GM23248 (cell line): ENCODE measurements at regions not wholly inside any gene's neighbourhood (a gene's known extent, or its start where the extent isn't known, plus 50 kb on each side); places are given as distances from the start of the nearest gene placed in this dataset.

Experiments
- DNase-seq: peaks from one replicate; pipeline ENCODE4 v3.0.0-alpha.2; 2015
- H2AFZ ChIP-seq: fragments of 200-600 bp; sonication (generic); 2 replicates; pipeline ENCODE4 v1.6.1; 2016; ENCODE audit warnings: antibody characterized with exemption
- H3F3A ChIP-seq: fragments of 200-600 bp; sonication (generic); 2 replicates; pipeline ENCODE4 v1.6.1; 2016; ENCODE audit warnings: mild to moderate bottlenecking, antibody characterized with exemption, mixed run types; ENCODE audit not compliant: insufficient read depth
- H3K27ac ChIP-seq: fragments of 200-600 bp; sonication (generic); 2 replicates; pipeline ENCODE4 v1.5.1; 2016; ENCODE audit warnings: mild to moderate bottlenecking
- H3K27me3 ChIP-seq: fragments of 200-600 bp; sonication (generic); replicated peaks from 2 replicates; pipeline ENCODE4 v1.6.1; 2016; ENCODE audit warnings: mild to moderate bottlenecking; ENCODE audit not compliant: insufficient read depth
- H3K36me3 ChIP-seq: fragments of 200-600 bp; sonication (generic); 2 replicates; pipeline ENCODE4 v1.6.1; 2016; ENCODE audit warnings: low read depth, mild to moderate bottlenecking
- H3K4me1 ChIP-seq: fragments of 200-600 bp; sonication (generic); 2 replicates; pipeline ENCODE4 v1.6.1; 2016; ENCODE audit warnings: mild to moderate bottlenecking; ENCODE audit not compliant: insufficient read depth
- H3K4me2 ChIP-seq: fragments of 200-600 bp; sonication (generic); one replicate; pipeline ENCODE4 v1.6.1; 2016; ENCODE audit warnings: mild to moderate bottlenecking; ENCODE audit not compliant: unreplicated experiment
- H3K4me3 ChIP-seq: fragments of 200-600 bp; sonication (generic); 2 replicates; pipeline ENCODE4 v1.5.1; 2016; ENCODE audit warnings: mild to moderate bottlenecking
- H3K79me2 ChIP-seq: fragments of 200-600 bp; sonication (generic); 2 replicates; pipeline ENCODE4 v1.6.1; 2016; ENCODE audit warnings: mild to moderate bottlenecking; ENCODE audit not compliant: insufficient read depth
- H3K9ac ChIP-seq: fragments of 200-600 bp; sonication (generic); 2 replicates; pipeline ENCODE4 v1.6.1; 2016; ENCODE audit warnings: mild to moderate bottlenecking
- H3K9me2 ChIP-seq: fragments of 200-600 bp; sonication (generic); 2 replicates; pipeline ENCODE4 v1.6.1; 2016; ENCODE audit warnings: mixed run types, mild to moderate bottlenecking, moderate library complexity; ENCODE audit not compliant: insufficient read depth
- H3K9me3 ChIP-seq: fragments of 200-600 bp; sonication (generic); one replicate; pipeline ENCODE4 v1.6.1; 2017; ENCODE audit warnings: low read depth
- H4K20me1 ChIP-seq: fragments of 200-600 bp; sonication (generic); 2 replicates; pipeline ENCODE4 v1.6.0; 2016; ENCODE audit not compliant: insufficient read depth
- EZH2 ChIP-seq: fragments of 200-600 bp; sonication (generic); IDR thresholded peaks from 2 replicates; pipeline ENCODE4 v1.6.1; 2018; ENCODE audit warnings: antibody characterized with exemption, mild to moderate bottlenecking; ENCODE audit not compliant: insufficient read depth, poor library complexity, severe bottlenecking
- EZH2phosphoT487 ChIP-seq: fragments of 200-600 bp; sonication (generic); IDR thresholded peaks from 2 replicates; pipeline ENCODE4 v1.6.1; 2018; ENCODE audit warnings: antibody characterized with exemption, moderate library complexity, mild to moderate bottlenecking, low read depth; ENCODE audit not compliant: insufficient read depth
- WGBS, 2 experiments: methylation state at CpG; one replicate each; pipeline ENCODE4 v1.1.6; 2015 to 2017; ENCODE audit warnings: low lambda C conversion rate in 2 of 2, low coverage in 1 of 2; ENCODE audit errors: missing lambda C conversion rate in 2 of 2; 5-methylcytosine and 5-hydroxymethylcytosine counted together
- in situ Hi-C: fragments of 300-500 bp; cut with MboI; formaldehyde crosslinking; loops from 2 replicates; pipeline ENCODE4 v1.15.0; 2020

DNA sequence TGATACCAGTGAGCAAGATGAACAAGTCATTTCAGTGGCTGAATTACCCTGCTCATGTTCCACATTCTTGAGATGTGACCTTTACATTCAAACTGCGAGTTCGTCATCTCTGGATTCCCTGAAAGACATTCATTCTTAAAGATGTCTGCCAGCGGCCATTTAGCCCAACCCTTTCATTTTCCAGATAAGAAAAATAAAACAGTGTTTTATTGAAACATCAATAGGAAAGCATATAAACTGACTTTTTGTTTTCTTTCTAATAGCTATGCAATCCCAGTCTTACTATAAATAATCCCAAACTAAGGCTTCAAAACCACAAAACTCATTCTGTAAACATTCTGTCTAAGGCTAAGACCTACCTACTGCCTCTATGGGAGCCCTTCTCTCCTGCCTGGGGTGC lies 134.0 kb downstream of the SAMD5 start:
- H3K9me3 ChIP-seq: no peaks in the 10 kb centered on the region
- no peaks in the 10 kb centered on the region for H3K27me3 ChIP-seq

DNA sequence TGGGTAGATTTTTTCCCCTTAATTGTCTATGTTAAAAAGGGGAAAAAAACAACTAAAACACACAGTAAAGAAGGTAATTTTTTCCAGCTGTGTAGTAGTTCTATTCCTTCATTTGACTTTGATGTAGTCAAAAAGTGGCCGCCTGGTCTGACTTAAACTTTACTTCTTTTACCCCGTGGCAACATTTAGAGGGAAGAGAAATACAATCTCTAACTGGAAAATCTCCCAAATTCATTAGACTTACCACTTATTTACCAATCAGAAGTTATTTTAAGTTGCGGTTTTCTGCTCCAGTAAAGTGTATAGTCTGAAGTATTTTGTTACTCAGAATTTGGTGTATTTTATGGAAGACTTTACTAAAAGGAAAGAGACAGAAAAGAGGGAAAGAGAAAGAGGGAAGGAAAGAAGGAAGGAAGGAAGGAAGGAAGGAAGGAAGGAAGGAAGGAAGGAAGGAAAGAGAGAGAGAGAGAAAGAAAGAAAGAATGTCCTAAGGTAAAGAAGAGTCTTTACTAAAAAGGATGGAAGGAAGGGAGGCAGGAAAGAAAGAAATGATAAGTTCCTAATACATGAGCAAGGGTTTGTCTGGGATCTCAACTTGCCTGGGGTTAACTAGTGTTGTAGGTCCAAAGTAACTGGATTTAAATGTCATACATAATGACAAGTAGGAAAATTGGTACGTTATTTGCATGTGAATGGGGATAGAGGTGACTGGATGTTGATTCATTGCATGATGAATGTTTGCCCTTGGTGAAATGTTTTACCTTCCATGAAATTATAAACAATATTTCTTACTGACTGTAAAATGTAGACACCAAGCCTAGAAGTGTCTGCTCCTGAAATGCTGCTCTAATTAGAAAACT lies 135.1 kb downstream of the SAMD5 start:
- H2AFZ ChIP-seq: no peak overlapping the region
- DNase-seq: no peak
- no peak for TF ChIP-seq EZH2phosphoT487
- TF ChIP-seq EZH2: no peak
- no peak overlapping the region for H3K4me2 ChIP-seq
- H3K27ac ChIP-seq: no peak overlapping the region
- no peaks in the 10 kb centered on the region for H3K36me3 ChIP-seq
- H3K9ac ChIP-seq: no peak overlapping the region
- H3K4me3 ChIP-seq: no peak overlapping the region
- no peaks in the 10 kb centered on the region for H3K9me3 ChIP-seq
- in situ Hi-C loops: no loop called here
- H3F3A ChIP-seq: no peaks in the 10 kb centered on the region
- no peaks in the 10 kb centered on the region for H3K9me2 ChIP-seq
- no peaks in the 10 kb centered on the region for H3K4me1 ChIP-seq
- H3K27me3 ChIP-seq: no peaks in the 10 kb centered on the region
- H3K79me2 ChIP-seq: no peaks in the 10 kb centered on the region
- whole genome bisulfite sequencing, 2 experiments: 24 to 25% methylated on average over 4 of the region's 4 CpGs
- no peaks in the 10 kb centered on the region for H4K20me1 ChIP-seq

More for the DNA sequence above, 134.0 kb downstream of the SAMD5 start:
- no peak overlapping the region for H2AFZ ChIP-seq
- H3F3A ChIP-seq: no peaks in the 10 kb centered on the region
- no peaks in the 10 kb centered on the region for H3K79me2 ChIP-seq
- no peak for TF ChIP-seq EZH2
- TF ChIP-seq EZH2phosphoT487: no peak
- no peaks in the 10 kb centered on the region for H3K36me3 ChIP-seq
- no peak overlapping the region for H3K9ac ChIP-seq
- in situ Hi-C loops: no loop called here
- no peaks in the 10 kb centered on the region for H3K4me1 ChIP-seq
- no peak overlapping the region for H3K27ac ChIP-seq
- no peak overlapping the region for H3K4me2 ChIP-seq
- 43 to 51% methylated on average over 3 of the region's 3 CpGs for WGBS, 2 experiments
- H4K20me1 ChIP-seq: no peaks in the 10 kb centered on the region
- no peak overlapping the region for H3K4me3 ChIP-seq
- no peaks in the 10 kb centered on the region for H3K9me2 ChIP-seq
- DNase-seq: peak; percentile 1

DNA sequence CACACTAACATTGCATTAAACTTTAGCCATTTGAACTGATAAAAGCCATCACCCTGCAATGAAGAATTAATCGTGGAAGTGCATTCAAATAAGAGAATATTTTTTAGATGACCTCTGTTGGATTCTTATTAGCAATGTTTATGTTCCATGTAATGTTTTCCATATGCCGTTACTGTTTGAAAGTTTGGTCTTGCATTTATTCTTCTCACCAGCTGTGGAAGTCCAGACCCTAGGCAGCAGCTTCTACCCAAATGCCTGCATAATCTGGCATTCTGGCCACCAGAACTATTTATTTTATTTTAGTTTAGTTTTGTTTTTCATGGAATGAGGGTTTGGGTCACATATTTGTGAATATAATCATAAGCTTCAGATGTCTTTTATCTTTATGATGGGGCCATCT lies 140.4 kb downstream of the SAMD5 start:
- TF ChIP-seq EZH2phosphoT487 (no peak), EZH2 (no peak)
- Histone ChIP-seq H3K9me2 (no peaks in the 10 kb centered on the region), H3K4me1 (no peaks in the 10 kb centered on the region), H3K9me3 (no peaks in the 10 kb centered on the region), H3K36me3 (no peaks in the 10 kb centered on the region), H2AFZ (no peak overlapping the region), H3K4me2 (no peak overlapping the region), H3F3A (no peaks in the 10 kb centered on the region), H3K79me2 (no peaks in the 10 kb centered on the region), H4K20me1 (no peaks in the 10 kb centered on the region), H3K27me3 (no peaks in the 10 kb centered on the region), H3K9ac (no peak overlapping the region), H3K4me3 (no peak overlapping the region), H3K27ac (no peak overlapping the region)
- in situ Hi-C loops: no loop called here
- WGBS, 2 experiments: 0 to 2% methylated on average over 2 of the region's 2 CpGs
- no peak for DNase-seq

DNA sequence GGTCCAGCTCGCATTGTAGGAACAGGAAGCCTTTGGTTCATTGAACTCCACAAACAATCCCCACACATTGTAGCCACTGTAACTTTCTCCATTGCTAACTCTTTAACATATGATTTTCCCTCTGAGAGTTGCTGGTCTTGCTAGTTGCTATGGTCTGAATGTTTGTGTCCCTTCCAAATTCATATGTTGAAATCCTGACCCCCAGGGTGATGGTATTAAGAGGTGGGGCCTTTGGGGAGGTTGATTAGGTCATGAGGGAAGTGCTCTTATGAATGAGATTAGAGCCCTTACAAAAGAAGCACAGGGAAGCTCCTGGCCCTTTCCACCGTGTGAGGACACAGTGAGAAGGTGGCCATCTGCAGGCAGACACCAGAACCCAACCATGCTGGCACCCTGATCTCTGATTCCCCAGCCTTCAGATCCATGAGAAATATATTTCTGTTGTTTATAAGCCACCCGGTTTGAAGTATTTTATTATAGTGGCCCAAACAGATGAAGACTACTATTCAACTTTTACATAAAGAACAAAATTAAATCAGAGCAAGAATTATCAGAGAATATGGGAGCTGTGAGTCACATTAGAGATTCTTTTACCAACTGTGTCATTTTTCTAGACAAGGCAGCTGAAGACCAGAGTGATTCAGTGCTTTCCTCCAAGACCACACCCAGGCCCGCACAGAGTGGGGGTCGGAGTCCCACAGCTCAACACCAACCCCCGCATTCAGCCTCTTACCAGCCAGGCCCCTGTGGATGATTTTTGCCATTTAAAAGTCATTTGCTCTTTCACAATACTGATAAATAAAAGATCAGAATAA lies 143.0 kb downstream of the SAMD5 start:
- Histone ChIP-seq H2AFZ (no peak overlapping the region), H3F3A (no peaks in the 10 kb centered on the region), H3K9me2 (no peaks in the 10 kb centered on the region), H3K4me3 (no peak overlapping the region), H3K27me3 (no peaks in the 10 kb centered on the region), H3K36me3 (no peaks in the 10 kb centered on the region), H3K27ac (no peak overlapping the region), H3K9ac (no peak overlapping the region), H3K4me1 (no peaks in the 10 kb centered on the region), H3K9me3 (no peaks in the 10 kb centered on the region), H3K4me2 (no peak overlapping the region), H4K20me1 (no peaks in the 10 kb centered on the region), H3K79me2 (no peaks in the 10 kb centered on the region)
- 37 to 40% methylated on average over 6 of the region's 6 CpGs for WGBS, 2 experiments
- TF ChIP-seq EZH2: no peak
- TF ChIP-seq EZH2phosphoT487: no peak
- no peak for DNase-seq
- in situ Hi-C loops: no loop called here
